RWPE2 (cell line): ENCODE measurements at regions not wholly inside any gene's neighbourhood (a gene's known extent, or its start where the extent isn't known, plus 50 kb on each side); places are given as distances from the start of the nearest gene placed in this dataset.

Source experiments
- ATAC-seq: fragments of 200-7000 bp; cut with Tn5 transposase; 3 replicates; pipeline ENCODE4 v1.9.1; 2021; ENCODE audit warnings: low read depth
- DNase-seq: peaks from one replicate; pipeline ENCODE4 v3.0.0-alpha.2; 2020; ENCODE audit warnings: low spot score
- H3K27ac ChIP-seq: fragments of 450-650 bp; 2 replicates; pipeline ENCODE4 v1.5.1; 2017; ENCODE audit warnings: mild to moderate bottlenecking; ENCODE audit not compliant: poor library complexity, severe bottlenecking
- H3K27me3 ChIP-seq: fragments of 250-450 bp; sonication (Bioruptor Pico); 2 replicates; pipeline ENCODE4 v1.5.1; 2021; ENCODE audit warnings: mild to moderate bottlenecking, moderate library complexity; ENCODE audit not compliant: insufficient read depth, poor library complexity, severe bottlenecking
- H3K36me3 ChIP-seq: fragments of 250-450 bp; sonication (Bioruptor Pico); 2 replicates; pipeline ENCODE4 v1.5.1; 2020; ENCODE audit warnings: low read depth, mild to moderate bottlenecking, moderate library complexity
- H3K4me1 ChIP-seq: fragments of 250-450 bp; sonication (Bioruptor Pico); 2 replicates; pipeline ENCODE4 v1.5.1; 2021; ENCODE audit warnings: mild to moderate bottlenecking, moderate library complexity; ENCODE audit not compliant: insufficient read depth, poor library complexity, severe bottlenecking
- H3K4me3 ChIP-seq: fragments of 250-450 bp; sonication (Bioruptor Pico); 2 replicates; pipeline ENCODE4 v1.5.1; 2021; ENCODE audit warnings: mild to moderate bottlenecking, moderate library complexity; ENCODE audit not compliant: severe bottlenecking
- H3K9me3 ChIP-seq: fragments of 250-450 bp; sonication (Bioruptor Pico); 2 replicates; pipeline ENCODE4 v1.5.1; 2021; ENCODE audit warnings: mild to moderate bottlenecking, moderate library complexity; ENCODE audit not compliant: severe bottlenecking
- TF ChIP-seq, protein P1 (sequence below): fragments of 450-650 bp; IDR thresholded peaks from one replicate; pipeline ENCODE4 v1.5.1; 2017; ENCODE audit warnings: mild to moderate bottlenecking, moderate library complexity; ENCODE audit not compliant: poor library complexity, severe bottlenecking

DNA sequence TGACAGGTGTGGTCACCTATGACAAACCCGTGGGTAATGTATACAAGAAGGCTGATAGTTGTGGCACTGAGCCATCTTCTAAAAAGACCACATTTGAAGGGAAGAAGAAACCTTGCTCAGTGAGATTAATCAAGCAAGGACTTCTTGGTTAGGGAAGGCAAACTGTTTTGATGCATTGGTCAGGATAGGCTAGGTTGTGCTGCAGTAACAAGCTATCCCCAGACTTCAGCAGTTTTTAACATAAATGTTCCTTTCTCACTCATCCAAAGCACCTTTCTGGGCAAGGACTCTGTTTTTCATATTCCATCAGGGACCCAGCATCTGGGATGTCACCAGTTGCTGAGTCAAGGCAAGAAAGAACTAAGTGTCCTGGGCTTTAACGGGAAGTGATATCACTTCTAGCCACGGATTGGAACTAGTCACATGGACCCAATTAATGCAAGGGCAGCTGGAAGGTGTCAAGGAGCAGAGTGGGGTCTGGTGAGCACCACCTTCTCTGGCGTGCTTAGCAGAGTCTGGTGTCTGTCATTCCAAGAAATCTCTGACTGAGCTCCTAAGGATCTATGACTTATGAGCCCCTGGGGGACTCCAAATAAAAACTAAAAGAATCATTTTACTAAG is 52.0 kb upstream of the CCL2 start:
- H3K4me1 ChIP-seq = no peaks in the 10 kb centered on the region
- H3K36me3 ChIP-seq = no peaks in the 10 kb centered on the region
- TF ChIP-seq, protein P1, sequence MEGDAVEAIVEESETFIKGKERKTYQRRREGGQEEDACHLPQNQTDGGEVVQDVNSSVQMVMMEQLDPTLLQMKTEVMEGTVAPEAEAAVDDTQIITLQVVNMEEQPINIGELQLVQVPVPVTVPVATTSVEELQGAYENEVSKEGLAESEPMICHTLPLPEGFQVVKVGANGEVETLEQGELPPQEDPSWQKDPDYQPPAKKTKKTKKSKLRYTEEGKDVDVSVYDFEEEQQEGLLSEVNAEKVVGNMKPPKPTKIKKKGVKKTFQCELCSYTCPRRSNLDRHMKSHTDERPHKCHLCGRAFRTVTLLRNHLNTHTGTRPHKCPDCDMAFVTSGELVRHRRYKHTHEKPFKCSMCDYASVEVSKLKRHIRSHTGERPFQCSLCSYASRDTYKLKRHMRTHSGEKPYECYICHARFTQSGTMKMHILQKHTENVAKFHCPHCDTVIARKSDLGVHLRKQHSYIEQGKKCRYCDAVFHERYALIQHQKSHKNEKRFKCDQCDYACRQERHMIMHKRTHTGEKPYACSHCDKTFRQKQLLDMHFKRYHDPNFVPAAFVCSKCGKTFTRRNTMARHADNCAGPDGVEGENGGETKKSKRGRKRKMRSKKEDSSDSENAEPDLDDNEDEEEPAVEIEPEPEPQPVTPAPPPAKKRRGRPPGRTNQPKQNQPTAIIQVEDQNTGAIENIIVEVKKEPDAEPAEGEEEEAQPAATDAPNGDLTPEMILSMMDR = no peak
- ATAC-seq = no peak
- no peak overlapping the region for H3K27ac ChIP-seq
- no peak for DNase-seq
- peaks cover 17% of the 10 kb centered on the region for H3K27me3 ChIP-seq
- H3K9me3 ChIP-seq = no peaks in the 10 kb centered on the region
- no peak overlapping the region for H3K4me3 ChIP-seq

DNA sequence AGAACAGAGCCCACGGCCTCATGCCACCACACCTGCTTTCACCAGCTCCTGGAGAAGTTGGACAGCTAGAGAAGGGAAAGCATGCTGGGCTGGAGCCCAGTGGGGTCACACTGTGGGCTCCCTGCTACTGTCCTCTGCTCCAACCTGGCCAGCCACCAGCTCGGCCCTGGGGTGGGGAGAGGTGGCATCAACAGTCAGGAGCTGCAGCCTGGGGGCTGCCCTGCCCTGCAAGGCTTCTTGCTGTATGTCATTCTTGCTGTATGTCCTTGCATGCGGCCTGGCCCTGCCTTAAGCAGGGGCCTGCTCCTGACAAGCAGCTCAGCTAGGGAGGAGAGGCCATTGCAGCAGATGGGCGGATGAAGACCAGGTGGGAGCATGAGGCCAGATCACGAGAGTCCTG is 50.7 kb upstream of the CCL2 start:
- H3K4me1 ChIP-seq = no peaks in the 10 kb centered on the region
- no peak for ATAC-seq
- no peaks in the 10 kb centered on the region for H3K36me3 ChIP-seq
- peaks cover 4% of the 10 kb centered on the region for H3K27me3 ChIP-seq
- no peak overlapping the region for H3K27ac ChIP-seq
- H3K9me3 ChIP-seq = no peaks in the 10 kb centered on the region
- TF ChIP-seq, protein P1 = no peak
- no peak overlapping the region for H3K4me3 ChIP-seq
- no peak for DNase-seq
